Neural cell (in vitro differentiated cells): ENCODE measurements at regions not wholly inside any gene's neighbourhood (a gene's known extent, or its start where the extent isn't known, plus 50 kb on each side); places are given as distances from the start of the nearest gene placed in this dataset.

ENCODE experiments used
- H2AFZ ChIP-seq: fragments of 200-600, 300-800 bp; sonication (generic), shearing (Covaris generic); 2 replicates; pipeline ENCODE4 v1.6.0; 2014; ENCODE audit warnings: low read depth, mild to moderate bottlenecking, antibody characterized with exemption, low read length, moderate library complexity
- H3F3A ChIP-seq: fragments of 200-600 bp; shearing (Covaris generic); 2 replicates; pipeline ENCODE4 v1.6.1; 2016; ENCODE audit warnings: mild to moderate bottlenecking, moderate library complexity, mixed read lengths, antibody characterized with exemption, low read length; ENCODE audit not compliant: insufficient read depth, poor library complexity, severe bottlenecking
- H3K27ac ChIP-seq: fragments of 200-600, 300-800 bp; sonication (generic), shearing (Covaris generic); 2 replicates; pipeline ENCODE4 v1.5.1; 2014; ENCODE audit warnings: mild to moderate bottlenecking, low read length, moderate library complexity
- H3K27me3 ChIP-seq: fragments of 300-800, 200-600 bp; sonication (generic), shearing (Covaris generic); 2 replicates; pipeline ENCODE4 v1.6.0; 2014; ENCODE audit warnings: mild to moderate bottlenecking, low read depth, low read length, moderate library complexity; ENCODE audit not compliant: insufficient read depth
- H3K36me3 ChIP-seq: fragments of 300-800, 200-600 bp; sonication (generic), shearing (Covaris generic); 2 replicates; pipeline ENCODE4 v1.5.1; 2014; ENCODE audit warnings: mild to moderate bottlenecking, antibody characterized with exemption, low read length, moderate library complexity; ENCODE audit not compliant: insufficient read depth
- H3K4me2 ChIP-seq: fragments of 300-800, 200-600 bp; sonication (generic), shearing (Covaris generic); 2 replicates; pipeline ENCODE4 v1.6.0; 2014; ENCODE audit warnings: mild to moderate bottlenecking, low read length
- H3K4me3 ChIP-seq: fragments of 300-800, 200-600 bp; sonication (generic), shearing (Covaris generic); 2 replicates; pipeline ENCODE4 v1.5.1; 2014; ENCODE audit warnings: mild to moderate bottlenecking, low read length, moderate library complexity
- H3K79me2 ChIP-seq: fragments of 200-600 bp; shearing (Covaris generic); replicated peaks from 2 replicates; pipeline ENCODE4 v1.6.0; 2014; ENCODE audit warnings: mild to moderate bottlenecking, low read length, moderate library complexity; ENCODE audit not compliant: insufficient read depth
- H3K9ac ChIP-seq: fragments of 300-800, 200-600 bp; sonication (generic), shearing (Covaris generic); 2 replicates; pipeline ENCODE4 v1.6.1; 2016; ENCODE audit warnings: mild to moderate bottlenecking, low read length, mixed read lengths
- H3K9me2 ChIP-seq: fragments of 200-600 bp; shearing (Covaris generic); 2 replicates; pipeline ENCODE4 v1.6.1; 2016; ENCODE audit warnings: mild to moderate bottlenecking, low read length, mixed read lengths; ENCODE audit not compliant: insufficient read depth
- H3K9me3 ChIP-seq: fragments of 200-600, 300-800 bp; sonication (generic), shearing (Covaris generic); 2 replicates; pipeline ENCODE4 v1.6.1; 2016; ENCODE audit warnings: mild to moderate bottlenecking, mixed run types, low read length, moderate library complexity, mixed read lengths
- H4K20me1 ChIP-seq: fragments of 200-600 bp; shearing (Covaris generic); 2 replicates; pipeline ENCODE4 v1.6.1; 2016; ENCODE audit warnings: mild to moderate bottlenecking, mixed run types; ENCODE audit not compliant: insufficient read depth
- CTCF ChIP-seq: fragments of 450-650 bp; IDR thresholded peaks from 2 replicates; pipeline ENCODE4 v1.5.1; 2014; ENCODE audit warnings: antibody characterized with exemption, mild to moderate bottlenecking, moderate library complexity; ENCODE audit not compliant: poor library complexity, severe bottlenecking
- EP300 ChIP-seq: fragments of 450-650 bp; conservative IDR thresholded peaks from 2 replicates; pipeline ENCODE4 v1.6.1; 2014; ENCODE audit warnings: antibody characterized with exemption, mild to moderate bottlenecking, moderate library complexity; ENCODE audit not compliant: poor library complexity, severe bottlenecking
- EZH2 ChIP-seq: fragments of 200-600, 300-800 bp; shearing (Covaris generic), sonication (generic); IDR thresholded peaks from 2 replicates; pipeline ENCODE4 v1.6.1; 2014; ENCODE audit warnings: antibody characterized with exemption, low read length, borderline replicate concordance, mild to moderate bottlenecking; ENCODE audit not compliant: insufficient read depth, poor library complexity, severe bottlenecking
- MXI1 ChIP-seq: fragments of 450-650 bp; conservative IDR thresholded peaks from 2 replicates; pipeline ENCODE4 v1.6.1; 2014; ENCODE audit warnings: antibody characterized with exemption, mild to moderate bottlenecking; ENCODE audit not compliant: poor library complexity, severe bottlenecking
- POLR2AphosphoS5 ChIP-seq: IDR thresholded peaks from 2 replicates; pipeline ENCODE4 v1.6.1; 2012
- RAD21 ChIP-seq: fragments of 450-650 bp; conservative IDR thresholded peaks from 2 replicates; pipeline ENCODE4 v1.6.1; 2014; ENCODE audit warnings: antibody characterized with exemption, mild to moderate bottlenecking, moderate library complexity
- REST ChIP-seq: IDR thresholded peaks from 2 replicates; pipeline ENCODE4 v1.6.1; 2012; ENCODE audit warnings: borderline replicate concordance
- SMC3 ChIP-seq: fragments of 450-650 bp; conservative IDR thresholded peaks from 2 replicates; pipeline ENCODE4 v1.6.1; 2014; ENCODE audit warnings: antibody characterized with exemption, mild to moderate bottlenecking, moderate library complexity; ENCODE audit not compliant: poor library complexity
- TAF1 ChIP-seq: IDR thresholded peaks from 2 replicates; pipeline ENCODE4 v1.6.1; 2012; ENCODE audit warnings: low read depth

- no peaks in the 10 kb centered on the region for H3K27me3 ChIP-seq
- H3K27ac ChIP-seq: no peak overlapping the region
- H3K9ac ChIP-seq: no peak overlapping the region
- H4K20me1 ChIP-seq: no peaks in the 10 kb centered on the region
- no peaks in the 10 kb centered on the region for H3K36me3 ChIP-seq
- H3K9me3 ChIP-seq: no peaks in the 10 kb centered on the region
- TF ChIP-seq EP300 (no peak), CTCF (no peak), EZH2 (no peak), REST (no peak), TAF1 (no peak), RAD21 (no peak), POLR2AphosphoS5 (no peak), SMC3 (no peak), MXI1 (no peak)
- H3K79me2 ChIP-seq: no peaks in the 10 kb centered on the region
- no peak overlapping the region for H3K4me2 ChIP-seq
- no peaks in the 10 kb centered on the region for H3F3A ChIP-seq
- no peaks in the 10 kb centered on the region for H3K9me2 ChIP-seq
- no peak overlapping the region for H3K4me3 ChIP-seq
- H2AFZ ChIP-seq: no peak overlapping the region
Observed at GRCh38 chr1:34360574-34360973, 183.9 kb downstream of the C1orf94 start.

GRCh38 chr1:34361121-34361520 is 184.4 kb downstream of the C1orf94 start:
- Histone ChIP-seq H3K27ac (no peak overlapping the region), H3K4me2 (no peak overlapping the region), H2AFZ (no peak overlapping the region), H3K36me3 (no peaks in the 10 kb centered on the region), H3K4me3 (no peak overlapping the region), H3K27me3 (no peaks in the 10 kb centered on the region), H3K9ac (no peak overlapping the region), H4K20me1 (no peaks in the 10 kb centered on the region), H3K79me2 (no peaks in the 10 kb centered on the region), H3F3A (no peaks in the 10 kb centered on the region), H3K9me3 (no peaks in the 10 kb centered on the region), H3K9me2 (no peaks in the 10 kb centered on the region)
- no peak for TF ChIP-seq CTCF
- TF ChIP-seq EZH2: no peak
- TF ChIP-seq EP300: no peak
- TF ChIP-seq REST: no peak
- TF ChIP-seq TAF1: no peak
- no peak for TF ChIP-seq SMC3
- TF ChIP-seq RAD21: no peak
- TF ChIP-seq MXI1: no peak
- TF ChIP-seq POLR2AphosphoS5: no peak
